KOPT-K1 (cell line): ENCODE measurements at regions not wholly inside any gene's neighbourhood (a gene's known extent, or its start where the extent isn't known, plus 50 kb on each side); places are given as distances from the start of the nearest gene placed in this dataset.

Source experiments
- H3K27ac ChIP-seq: fragments of 200-600 bp; sonication (generic); 2 replicates; pipeline ENCODE4 v1.5.1; 2016; ENCODE audit warnings: antibody characterized with exemption, mild to moderate bottlenecking, low read depth, low read length; ENCODE audit not compliant: poor library complexity, severe bottlenecking
- H3K36me3 ChIP-seq: fragments of 200-600 bp; sonication (generic); 2 replicates; pipeline ENCODE4 v1.5.1; 2017; ENCODE audit warnings: antibody characterized with exemption, mild to moderate bottlenecking, low read length, moderate library complexity; ENCODE audit not compliant: insufficient read depth
- H3K9me3 ChIP-seq: fragments of 200-600 bp; sonication (generic); 2 replicates; pipeline ENCODE4 v1.5.1; 2017; ENCODE audit warnings: antibody characterized with exemption, low read length, mild to moderate bottlenecking; ENCODE audit not compliant: insufficient read depth, poor library complexity, severe bottlenecking

GRCh38 chr11:112589155-112589554, 328.5 kb upstream of the PLET1 start:
- H3K27ac ChIP-seq = no peak overlapping the region
- no peaks in the 10 kb centered on the region for H3K36me3 ChIP-seq
- H3K9me3 ChIP-seq = no peaks in the 10 kb centered on the region

- no peaks in the 10 kb centered on the region for H3K9me3 ChIP-seq
- no peaks in the 10 kb centered on the region for H3K36me3 ChIP-seq
- no peak overlapping the region for H3K27ac ChIP-seq
These were observed 330.1 kb upstream of the PLET1 start for GRCh38 chr11:112590764-112591163.

- no peak overlapping the region for H3K27ac ChIP-seq
- H3K36me3 ChIP-seq = no peaks in the 10 kb centered on the region
- no peaks in the 10 kb centered on the region for H3K9me3 ChIP-seq
These were observed 332.8 kb upstream of the PLET1 start for GRCh38 chr11:112593440-112593839.

- H3K36me3 ChIP-seq = no peaks in the 10 kb centered on the region
These were observed 335.7 kb upstream of the PLET1 start for GRCh38 chr11:112596324-112596723.

GRCh38 chr11:112597286-112597790, 336.7 kb upstream of the PLET1 start:
- H3K27ac ChIP-seq = no peak overlapping the region
- H3K36me3 ChIP-seq = no peaks in the 10 kb centered on the region
- H3K9me3 ChIP-seq = no peaks in the 10 kb centered on the region

More at GRCh38 chr11:112596324-112596723, 335.7 kb upstream of the PLET1 start:
- Histone ChIP-seq H3K9me3 (no peaks in the 10 kb centered on the region), H3K27ac (no peak overlapping the region)

GRCh38 chr11:112599265-112599664, 338.6 kb upstream of the PLET1 start:
- H3K36me3 ChIP-seq = no peaks in the 10 kb centered on the region
- H3K27ac ChIP-seq = no peak overlapping the region
- H3K9me3 ChIP-seq = no peaks in the 10 kb centered on the region

- no peaks in the 10 kb centered on the region for H3K9me3 ChIP-seq
- H3K36me3 ChIP-seq = no peaks in the 10 kb centered on the region
- H3K27ac ChIP-seq = no peak overlapping the region
These were observed 339.3 kb upstream of the PLET1 start for GRCh38 chr11:112599856-112600533.

- Histone ChIP-seq H3K27ac (no peak overlapping the region), H3K36me3 (no peaks in the 10 kb centered on the region), H3K9me3 (no peaks in the 10 kb centered on the region)
These were observed 344.5 kb upstream of the PLET1 start for GRCh38 chr11:112605093-112605666.

- no peaks in the 10 kb centered on the region for H3K36me3 ChIP-seq
- H3K9me3 ChIP-seq = no peaks in the 10 kb centered on the region
These were observed 346.0 kb upstream of the PLET1 start for GRCh38 chr11:112606656-112607055.

GRCh38 chr11:112608509-112608908, 347.8 kb upstream of the PLET1 start:
- Histone ChIP-seq H3K27ac (no peak overlapping the region), H3K9me3 (no peaks in the 10 kb centered on the region), H3K36me3 (no peaks in the 10 kb centered on the region)

More at GRCh38 chr11:112606656-112607055, 346.0 kb upstream of the PLET1 start:
- H3K27ac ChIP-seq = no peak overlapping the region

- no peaks in the 10 kb centered on the region for H3K9me3 ChIP-seq
- H3K27ac ChIP-seq = no peak overlapping the region
- no peaks in the 10 kb centered on the region for H3K36me3 ChIP-seq
These were observed 349.8 kb upstream of the PLET1 start for GRCh38 chr11:112610494-112610893.

GRCh38 chr11:112610996-112611750, 350.0 kb upstream of the NCAM1 start:
- Histone ChIP-seq H3K9me3 (no peaks in the 10 kb centered on the region), H3K27ac (no peak overlapping the region)

GRCh38 chr11:112611771-112612170, 349.4 kb upstream of the NCAM1 start:
- Histone ChIP-seq H3K27ac (no peak overlapping the region), H3K9me3 (no peaks in the 10 kb centered on the region), H3K36me3 (no peaks in the 10 kb centered on the region)

More at GRCh38 chr11:112610996-112611750, 350.0 kb upstream of the NCAM1 start:
- H3K36me3 ChIP-seq = no peaks in the 10 kb centered on the region

GRCh38 chr11:112612250-112612849, 348.9 kb upstream of the NCAM1 start:
- Histone ChIP-seq H3K9me3 (no peaks in the 10 kb centered on the region), H3K27ac (no peak overlapping the region), H3K36me3 (no peaks in the 10 kb centered on the region)
